ENCODE measurements at regions not wholly inside any gene's neighbourhood (a gene's known extent, or its start where the extent isn't known, plus 50 kb on each side); places are given as distances from the start of the nearest gene placed in this dataset.

GRCh38 chr10:69750011-69750373 lies 51.7 kb upstream of the COL13A1 start:
- TF ChIP-seq, protein P1, sequence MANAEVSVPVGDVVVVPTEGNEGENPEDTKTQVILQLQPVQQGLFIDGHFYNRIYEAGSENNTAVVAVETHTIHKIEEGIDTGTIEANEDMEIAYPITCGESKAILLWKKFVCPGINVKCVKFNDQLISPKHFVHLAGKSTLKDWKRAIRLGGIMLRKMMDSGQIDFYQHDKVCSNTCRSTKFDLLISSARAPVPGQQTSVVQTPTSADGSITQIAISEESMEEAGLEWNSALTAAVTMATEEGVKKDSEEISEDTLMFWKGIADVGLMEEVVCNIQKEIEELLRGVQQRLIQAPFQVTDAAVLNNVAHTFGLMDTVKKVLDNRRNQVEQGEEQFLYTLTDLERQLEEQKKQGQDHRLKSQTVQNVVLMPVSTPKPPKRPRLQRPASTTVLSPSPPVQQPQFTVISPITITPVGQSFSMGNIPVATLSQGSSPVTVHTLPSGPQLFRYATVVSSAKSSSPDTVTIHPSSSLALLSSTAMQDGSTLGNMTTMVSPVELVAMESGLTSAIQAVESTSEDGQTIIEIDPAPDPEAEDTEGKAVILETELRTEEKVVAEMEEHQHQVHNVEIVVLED (CRISPR knock-in tag; IDR thresholded peaks at IDR 0.05) = no peak
- TF ChIP-seq PTRF (tag; IDR thresholded peaks at IDR 0.05) = no peak
- no peak for TF ChIP-seq MTA1 (IDR thresholded peaks at IDR 0.05; ENCODE audit: borderline replicate concordance)
- TF ChIP-seq, protein P2, sequence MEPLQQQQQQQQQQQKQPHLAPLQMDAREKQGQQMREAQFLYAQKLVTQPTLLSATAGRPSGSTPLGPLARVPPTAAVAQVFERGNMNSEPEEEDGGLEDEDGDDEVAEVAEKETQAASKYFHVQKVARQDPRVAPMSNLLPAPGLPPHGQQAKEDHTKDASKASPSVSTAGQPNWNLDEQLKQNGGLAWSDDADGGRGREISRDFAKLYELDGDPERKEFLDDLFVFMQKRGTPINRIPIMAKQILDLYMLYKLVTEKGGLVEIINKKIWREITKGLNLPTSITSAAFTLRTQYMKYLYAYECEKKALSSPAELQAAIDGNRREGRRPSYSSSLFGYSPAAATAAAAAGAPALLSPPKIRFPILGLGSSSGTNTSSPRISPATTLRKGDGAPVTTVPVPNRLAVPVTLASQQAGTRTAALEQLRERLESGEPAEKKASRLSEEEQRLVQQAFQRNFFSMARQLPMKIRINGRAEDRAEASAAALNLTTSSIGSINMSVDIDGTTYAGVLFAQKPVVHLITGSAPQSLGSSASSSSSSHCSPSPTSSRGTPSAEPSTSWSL (CRISPR knock-in tag; IDR thresholded peaks at IDR 0.05; ENCODE audit: borderline replicate concordance) = no peak
- TF ChIP-seq CXXC5 (CRISPR knock-in tag; IDR thresholded peaks at IDR 0.05) = no peak
- TF ChIP-seq, protein P3, sequence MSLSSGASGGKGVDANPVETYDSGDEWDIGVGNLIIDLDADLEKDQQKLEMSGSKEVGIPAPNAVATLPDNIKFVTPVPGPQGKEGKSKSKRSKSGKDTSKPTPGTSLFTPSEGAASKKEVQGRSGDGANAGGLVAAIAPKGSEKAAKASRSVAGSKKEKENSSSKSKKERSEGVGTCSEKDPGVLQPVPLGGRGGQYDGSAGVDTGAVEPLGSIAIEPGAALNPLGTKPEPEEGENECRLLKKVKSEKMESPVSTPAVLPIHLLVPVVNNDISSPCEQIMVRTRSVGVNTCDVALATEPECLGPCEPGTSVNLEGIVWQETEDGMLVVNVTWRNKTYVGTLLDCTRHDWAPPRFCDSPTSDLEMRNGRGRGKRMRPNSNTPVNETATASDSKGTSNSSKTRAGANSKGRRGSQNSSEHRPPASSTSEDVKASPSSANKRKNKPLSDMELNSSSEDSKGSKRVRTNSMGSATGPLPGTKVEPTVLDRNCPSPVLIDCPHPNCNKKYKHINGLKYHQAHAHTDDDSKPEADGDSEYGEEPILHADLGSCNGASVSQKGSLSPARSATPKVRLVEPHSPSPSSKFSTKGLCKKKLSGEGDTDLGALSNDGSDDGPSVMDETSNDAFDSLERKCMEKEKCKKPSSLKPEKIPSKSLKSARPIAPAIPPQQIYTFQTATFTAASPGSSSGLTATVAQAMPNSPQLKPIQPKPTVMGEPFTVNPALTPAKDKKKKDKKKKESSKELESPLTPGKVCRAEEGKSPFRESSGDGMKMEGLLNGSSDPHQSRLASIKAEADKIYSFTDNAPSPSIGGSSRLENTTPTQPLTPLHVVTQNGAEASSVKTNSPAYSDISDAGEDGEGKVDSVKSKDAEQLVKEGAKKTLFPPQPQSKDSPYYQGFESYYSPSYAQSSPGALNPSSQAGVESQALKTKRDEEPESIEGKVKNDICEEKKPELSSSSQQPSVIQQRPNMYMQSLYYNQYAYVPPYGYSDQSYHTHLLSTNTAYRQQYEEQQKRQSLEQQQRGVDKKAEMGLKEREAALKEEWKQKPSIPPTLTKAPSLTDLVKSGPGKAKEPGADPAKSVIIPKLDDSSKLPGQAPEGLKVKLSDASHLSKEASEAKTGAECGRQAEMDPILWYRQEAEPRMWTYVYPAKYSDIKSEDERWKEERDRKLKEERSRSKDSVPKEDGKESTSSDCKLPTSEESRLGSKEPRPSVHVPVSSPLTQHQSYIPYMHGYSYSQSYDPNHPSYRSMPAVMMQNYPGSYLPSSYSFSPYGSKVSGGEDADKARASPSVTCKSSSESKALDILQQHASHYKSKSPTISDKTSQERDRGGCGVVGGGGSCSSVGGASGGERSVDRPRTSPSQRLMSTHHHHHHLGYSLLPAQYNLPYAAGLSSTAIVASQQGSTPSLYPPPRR (CRISPR knock-in tag; IDR thresholded peaks at IDR 0.05; ENCODE audit: borderline replicate concordance) = no peak
- Histone ChIP-seq H4K20me1 (replicated peaks; ENCODE audit: control insufficient read depth, insufficient read depth, low read length) (no peaks in the 10 kb centered on the region; the same call in 1 of the 2 replicates), H3K4me2 (ENCODE audit: insufficient read depth, low read length) (no peak overlapping the region), H3K79me2 (ENCODE audit: control insufficient read depth, insufficient read depth, low read length) (no peaks in the 10 kb centered on the region), H3K9ac (ENCODE audit: insufficient read depth in 1 of 2, low read depth in 2 of 2, low read length in 2 of 2) (no peak overlapping the region), H3K4me3 (no peak overlapping the region), H3K36me3 (ENCODE audit: control insufficient read depth, insufficient read depth, low read length) (no peaks in the 10 kb centered on the region), H2AFZ (ENCODE audit: low read depth, low read length) (no peak overlapping the region), H3K9me3 (replicated peaks; ENCODE audit: control insufficient read depth, insufficient read depth, low read depth, low read length) (no peaks in the 10 kb centered on the region), H3K27me3 (ENCODE audit: control insufficient read depth in 2 of 2, insufficient read depth in 2 of 2, low read length in 2 of 2) (peaks cover 31 to 50% of the 10 kb centered on the region in 2 experiments), H3K27ac (ENCODE audit: extremely low read depth, low read depth, low read length) (no peak overlapping the region), H3K9me1 (ENCODE audit: control insufficient read depth, insufficient read depth, low read length) (no peaks in the 10 kb centered on the region), H3K4me1 (replicated peaks in 1 of 2; ENCODE audit: control insufficient read depth in 2 of 2, insufficient read depth in 2 of 2, low read length in 2 of 2) (no peaks in the 10 kb centered on the region)
- in situ Hi-C loops (cut with MboI) (no loop called here), intact Hi-C loops (cut with micrococcal nuclease) (no loop called here)
- POLR2A ChIA-PET = interaction anchor here (1.5 kb wide), 1 partner anchor 15 kb away, joined by 3 read pairs; no protein-coding TSS in a partner anchor
- WGBS (ENCODE audit: insufficient coverage, low coverage, missing lambda C conversion rate) = under 1% methylated on average over 9 of the region's 9 CpGs
- FAIRE-seq (no peak), ATAC-seq (no peak), DNase-seq (ENCODE audit: extremely low read depth in 1 of 4, low spot score in 3 of 4) (no peak)
- no TSS peak for BruUV-seq (replicated peaks)
- CTCF ChIA-PET (ENCODE audit: low intra/inter-chr PET ratio) = no interaction called here

All from K562 (cell line).